Upper lobe of right lung (tissue), 1 donor: ENCODE measurements at regions not wholly inside any gene's neighbourhood (a gene's known extent, or its start where the extent isn't known, plus 50 kb on each side); places are given as distances from the start of the nearest gene placed in this dataset.

Experiments used
- ATAC-seq: fragments of 200-7000 bp; cut with Tn5 transposase; one replicate; pipeline ENCODE4 v1.9.1; 2020; ENCODE audit warnings: mild to moderate bottlenecking, moderate library complexity
- DNase-seq: peaks from one replicate; pipeline ENCODE4 v3.0.0-alpha.2; 2020
- H3K27ac ChIP-seq: fragments of 200-600 bp; one replicate; pipeline ENCODE4 v1.8.0; 2022
- H3K27me3 ChIP-seq: fragments of 200-600 bp; one replicate; pipeline ENCODE4 v1.8.0; 2022; ENCODE audit warnings: mild to moderate bottlenecking
- H3K36me3 ChIP-seq: fragments of 200-600 bp; one replicate; pipeline ENCODE4 v1.8.0; 2022
- H3K4me1 ChIP-seq: fragments of 200-600 bp; one replicate; pipeline ENCODE4 v1.8.0; 2022
- H3K4me3 ChIP-seq: fragments of 200-600 bp; one replicate; pipeline ENCODE4 v1.8.0; 2022; ENCODE audit warnings: mild to moderate bottlenecking
- H3K9me3 ChIP-seq: fragments of 200-600 bp; one replicate; pipeline ENCODE4 v1.8.0; 2022
- CTCF ChIP-seq: fragments of 200-600 bp; IDR thresholded peaks from one replicate; pipeline ENCODE4 v1.8.0; 2022; ENCODE audit warnings: antibody characterized with exemption
- intact Hi-C: fragments of 100-400 bp; cut with DNase I; formaldehyde crosslinking; loops from one replicate; pipeline ENCODE4 v1.11.0; 2022
- donor health status: DM: no; HTN: yes; CAD: no; lungs with severe emphysema.

GRCh38 chr11:26045082-26045481 lies 286.8 kb upstream of the ANO3 start:
- Histone ChIP-seq H3K27ac (no peak overlapping the region), H3K36me3 (no peaks in the 10 kb centered on the region), H3K27me3 (no peaks in the 10 kb centered on the region), H3K4me3 (no peak overlapping the region), H3K9me3 (no peaks in the 10 kb centered on the region), H3K4me1 (no peaks in the 10 kb centered on the region)
- intact Hi-C loops, result no loop called here
- DNase-seq (no peak), ATAC-seq (no peak)
- TF ChIP-seq CTCF, result no peak

GRCh38 chr11:26048271-26048670 lies 283.7 kb upstream of the ANO3 start:
- intact Hi-C loops, result no loop called here
- H3K4me3 ChIP-seq, result no peak overlapping the region
- no peak overlapping the region for H3K27ac ChIP-seq

GRCh38 chr11:26053966-26054365 lies 278.0 kb upstream of the ANO3 start:
- no peak for TF ChIP-seq CTCF
- no peaks in the 10 kb centered on the region for H3K27me3 ChIP-seq
- ATAC-seq (no peak), DNase-seq (no peak)
- H3K4me1 ChIP-seq, result no peaks in the 10 kb centered on the region
- intact Hi-C loops, result no loop called here
- no peak overlapping the region for H3K4me3 ChIP-seq
- no peaks in the 10 kb centered on the region for H3K9me3 ChIP-seq
- H3K36me3 ChIP-seq, result no peaks in the 10 kb centered on the region
- H3K27ac ChIP-seq, result no peak overlapping the region

More at GRCh38 chr11:26048271-26048670, 283.7 kb upstream of the ANO3 start:
- ATAC-seq (no peak), DNase-seq (no peak)
- no peaks in the 10 kb centered on the region for H3K9me3 ChIP-seq
- no peaks in the 10 kb centered on the region for H3K36me3 ChIP-seq
- no peaks in the 10 kb centered on the region for H3K4me1 ChIP-seq
- TF ChIP-seq CTCF, result no peak
- H3K27me3 ChIP-seq, result no peaks in the 10 kb centered on the region

GRCh38 chr11:26062660-26063059 lies 269.3 kb upstream of the ANO3 start:
- Histone ChIP-seq H3K4me1 (no peaks in the 10 kb centered on the region), H3K36me3 (no peaks in the 10 kb centered on the region), H3K27ac (no peak overlapping the region), H3K27me3 (no peaks in the 10 kb centered on the region), H3K4me3 (no peak overlapping the region), H3K9me3 (no peaks in the 10 kb centered on the region)
- ATAC-seq, result no peak
- intact Hi-C loops, result no loop called here
- no peak for DNase-seq
- no peak for TF ChIP-seq CTCF

- ATAC-seq (no peak), DNase-seq (no peak)
- Histone ChIP-seq H3K4me1 (no peaks in the 10 kb centered on the region), H3K27ac (no peak overlapping the region), H3K9me3 (no peaks in the 10 kb centered on the region), H3K36me3 (no peaks in the 10 kb centered on the region), H3K4me3 (no peak overlapping the region), H3K27me3 (no peaks in the 10 kb centered on the region)
- intact Hi-C loops, result no loop called here
- no peak for TF ChIP-seq CTCF
Measured at GRCh38 chr11:26063915-26064314, 268.0 kb upstream of the ANO3 start.

- no peak for DNase-seq
- H3K27me3 ChIP-seq, result no peaks in the 10 kb centered on the region
- intact Hi-C loops, result no loop called here
- no peaks in the 10 kb centered on the region for H3K9me3 ChIP-seq
- no peak overlapping the region for H3K27ac ChIP-seq
- TF ChIP-seq CTCF, result no peak
- no peak for ATAC-seq
- H3K4me1 ChIP-seq, result no peaks in the 10 kb centered on the region
- no peaks in the 10 kb centered on the region for H3K36me3 ChIP-seq
- no peak overlapping the region for H3K4me3 ChIP-seq
Measured at GRCh38 chr11:26065944-26066343, 266.0 kb upstream of the ANO3 start.
